T-helper 1 cell treated with Interleukin-12 subunit alpha and Interleukin-12 subunit beta and Interleukin-4 antibody, amounts not matched to agents 30 ng/mL and 1 ng/mL, for 36 hours (primary cell): ENCODE measurements at regions not wholly inside any gene's neighbourhood (a gene's known extent, or its start where the extent isn't known, plus 50 kb on each side); places are given as distances from the start of the nearest gene placed in this dataset.

ENCODE experiments used
- intact Hi-C: fragments of 100-400 bp; cut with micrococcal nuclease; formaldehyde crosslinking; loops from one replicate; pipeline ENCODE4 v1.15.1; 2024

DNA sequence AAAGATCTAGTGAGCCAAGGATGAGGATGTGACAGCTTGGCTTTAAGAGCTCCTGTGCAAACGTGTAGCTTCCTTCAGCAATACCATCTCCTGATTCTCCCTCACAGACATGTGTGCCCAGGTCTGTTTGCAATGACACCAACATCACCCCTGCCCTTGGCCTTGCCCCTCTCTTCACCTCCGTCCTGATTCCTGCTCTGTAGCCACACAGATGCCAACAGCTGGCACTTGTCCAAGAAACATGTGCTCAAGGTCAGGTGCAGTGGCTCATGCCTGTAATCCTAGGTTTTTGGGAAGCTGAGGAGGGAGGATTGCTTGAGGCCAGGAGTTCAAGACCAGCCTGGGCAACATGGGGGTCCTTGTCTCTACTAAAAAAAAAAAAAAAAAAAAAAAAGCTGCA, 103.8 kb upstream of the CRHR1 start:
- intact Hi-C loops = no loop called here

GRCh38 chr17:45681706-45682105, 102.4 kb upstream of the CRHR1 start:
- intact Hi-C loops = no loop called here

GRCh38 chr17:45686250-45686649, 97.9 kb upstream of the CRHR1 start:
- intact Hi-C loops = no loop called here

DNA sequence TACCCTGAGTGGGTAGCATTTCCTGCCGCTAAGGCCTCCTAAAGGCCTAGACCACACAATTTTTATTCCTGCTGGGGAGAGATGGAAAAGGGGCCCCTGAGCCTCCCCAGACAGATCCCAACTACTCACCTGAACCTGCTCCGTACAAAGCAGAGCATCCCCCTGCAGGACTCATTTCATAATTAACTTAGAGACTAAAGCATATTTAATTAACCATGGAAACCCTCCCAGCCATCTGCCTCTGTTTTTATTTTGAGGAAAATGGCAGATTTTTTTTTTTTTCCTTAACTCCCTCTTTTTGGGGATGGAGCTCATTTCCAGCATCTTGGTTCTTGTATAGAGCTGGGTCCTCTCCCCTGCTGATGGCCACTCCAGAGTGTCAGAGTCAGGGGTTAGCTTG, 96.5 kb upstream of the CRHR1 start:
- intact Hi-C loops = no loop called here

DNA sequence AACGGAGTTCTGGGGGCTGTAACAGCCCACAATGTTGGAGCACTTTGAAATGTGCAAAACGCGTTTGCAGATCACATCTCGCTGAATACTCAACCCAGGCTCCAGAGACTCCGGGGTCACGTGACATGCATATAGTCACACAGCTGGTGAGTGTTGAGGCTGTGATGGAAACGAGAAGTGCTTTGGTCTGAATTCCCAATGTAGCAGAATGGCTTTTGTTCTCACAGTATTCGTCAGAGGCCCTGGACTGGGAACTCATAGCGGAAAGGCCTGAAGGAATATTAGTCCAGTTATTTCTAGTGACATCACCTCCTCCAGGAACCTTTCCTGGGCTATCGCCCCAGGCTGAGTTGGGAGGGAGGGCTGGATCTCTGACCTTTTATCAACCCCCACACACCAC, 95.8 kb upstream of the CRHR1 start:
- intact Hi-C loops = no loop called here

DNA sequence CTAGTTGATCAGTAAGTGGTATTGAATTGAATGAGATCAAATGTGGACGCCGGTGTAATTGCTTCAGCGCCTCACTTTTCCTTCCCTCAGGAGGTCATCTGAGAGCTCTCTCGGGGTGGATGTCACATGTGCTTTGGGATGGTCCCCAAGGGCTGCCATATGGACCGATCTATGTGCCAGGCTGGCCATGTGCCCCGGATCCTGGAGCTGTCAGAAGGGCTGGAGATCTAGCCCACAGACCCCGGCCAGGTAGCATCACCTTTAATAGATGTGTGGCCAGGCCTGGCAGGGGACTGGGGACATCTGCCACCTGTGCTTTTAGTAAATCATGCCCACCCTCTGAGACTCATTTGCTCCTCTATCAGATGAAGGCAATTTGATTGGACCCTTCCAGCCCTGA, 95.3 kb upstream of the CRHR1 start:
- intact Hi-C loops = no loop called here

- intact Hi-C loops = no loop called here
Measured at GRCh38 chr17:45689451-45689850, 94.7 kb upstream of the CRHR1 start.

DNA sequence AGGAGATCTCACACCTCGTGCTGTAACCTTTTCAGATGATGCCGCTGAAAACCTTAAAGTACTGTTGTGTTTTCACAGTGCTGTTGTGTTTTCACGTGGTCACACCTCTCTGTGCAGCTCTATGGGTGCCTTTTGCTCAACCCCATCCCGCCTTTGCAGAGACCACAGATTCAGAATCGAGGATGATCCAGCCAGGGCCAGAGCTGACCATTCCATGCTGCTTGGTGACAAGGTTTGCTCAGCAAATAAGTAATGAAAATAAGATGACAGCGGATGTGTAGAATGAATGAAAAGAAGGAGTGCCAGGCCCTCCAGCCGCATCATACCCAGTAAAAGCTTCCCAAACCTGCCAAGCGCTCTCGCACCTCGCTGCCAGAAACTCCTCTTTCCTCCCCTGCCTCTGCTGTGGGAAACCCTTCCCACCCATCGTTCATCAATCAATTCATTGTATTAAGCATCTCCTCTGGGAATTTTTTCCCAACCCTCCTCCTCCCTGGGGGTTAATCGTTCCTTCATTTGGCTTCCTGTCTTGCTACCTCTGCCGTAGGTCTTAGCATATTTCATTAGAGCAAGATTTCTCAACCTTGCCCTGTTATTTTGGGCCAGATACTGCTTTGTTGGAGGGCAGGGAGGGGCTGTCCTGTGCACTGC, 93.4 kb upstream of the CRHR1 start:
- intact Hi-C loops = no loop called here

DNA sequence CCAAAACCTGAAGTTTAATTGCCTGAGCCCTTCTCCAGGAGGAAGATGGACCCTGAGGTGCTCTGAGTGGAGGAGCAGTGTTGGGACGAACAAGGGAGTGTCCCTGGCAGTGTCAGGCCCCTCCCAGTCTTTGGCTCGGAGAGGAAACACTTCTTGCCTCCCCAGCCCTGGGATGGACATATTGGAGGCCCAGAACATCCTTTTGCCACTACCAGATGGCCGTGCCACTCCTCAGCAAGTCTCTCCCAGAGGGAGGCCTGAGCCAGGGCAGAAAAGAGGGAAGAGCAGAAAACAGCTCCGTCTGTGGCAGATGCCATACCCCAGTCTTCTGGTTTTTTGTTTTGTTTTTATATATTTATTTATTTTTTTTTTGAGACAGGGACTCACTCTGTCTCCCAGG, 91.5 kb upstream of the CRHR1 start:
- intact Hi-C loops = no loop called here

- intact Hi-C loops = no loop called here
Measured at GRCh38 chr17:45693792-45694191, 90.3 kb upstream of the CRHR1 start.

GRCh38 chr17:45696442-45696841, 87.7 kb upstream of the CRHR1 start:
- intact Hi-C loops = no loop called here

DNA sequence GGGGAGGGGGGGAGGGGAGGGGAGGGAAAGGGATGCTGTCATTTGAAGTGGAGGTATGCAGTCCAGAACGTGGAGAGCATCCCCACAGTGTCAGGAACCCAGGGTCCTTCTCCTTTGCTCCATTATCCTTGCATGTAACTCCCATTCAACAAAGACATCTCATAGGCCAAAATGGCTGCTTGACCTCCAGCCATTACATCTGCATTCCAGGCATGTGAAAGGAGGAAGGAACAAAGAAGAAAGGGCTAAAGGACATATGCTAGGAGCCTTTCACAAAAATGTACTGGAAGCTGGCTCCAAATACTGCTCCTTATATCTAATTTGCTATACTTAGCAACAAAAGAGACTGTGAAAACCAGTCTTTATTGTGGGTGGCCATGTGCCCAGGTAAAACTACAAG, 87.0 kb upstream of the CRHR1 start:
- intact Hi-C loops = no loop called here

GRCh38 chr17:45700171-45701090, 83.7 kb upstream of the CRHR1 start:
- intact Hi-C loops = no loop called here

- intact Hi-C loops = no loop called here
Measured at GRCh38 chr17:45702666-45703266, 81.4 kb upstream of the CRHR1 start.

GRCh38 chr17:45703348-45703747, 80.8 kb upstream of the CRHR1 start:
- intact Hi-C loops = no loop called here

- intact Hi-C loops = no loop called here
Measured at GRCh38 chr17:45703806-45704205, 80.3 kb upstream of the CRHR1 start.

DNA sequence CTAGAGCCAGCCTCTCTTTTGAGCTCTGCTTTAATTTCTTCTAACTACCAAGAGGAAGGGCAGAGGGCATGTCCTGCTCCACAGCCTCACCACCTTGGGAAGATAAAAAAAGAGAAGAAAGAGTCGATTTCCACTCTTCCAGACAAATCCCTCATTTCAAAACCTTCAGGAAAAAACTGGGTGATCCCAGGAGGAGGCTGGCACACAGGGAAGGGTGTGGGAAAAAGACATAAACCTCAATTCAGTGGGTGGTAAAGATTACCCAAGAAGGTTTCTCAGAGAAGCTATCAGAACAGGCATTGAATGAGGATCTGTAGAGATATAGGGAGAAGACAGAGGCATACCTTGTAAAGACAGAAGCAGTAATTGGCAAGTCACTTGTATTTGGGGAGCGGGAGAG, 79.9 kb upstream of the CRHR1 start:
- intact Hi-C loops = no loop called here

- intact Hi-C loops = no loop called here
Measured at GRCh38 chr17:45705123-45706009, 78.8 kb upstream of the CRHR1 start.

GRCh38 chr17:45706033-45706432, 78.1 kb upstream of the CRHR1 start:
- intact Hi-C loops = no loop called here

GRCh38 chr17:45708707-45709290, 75.3 kb upstream of the CRHR1 start:
- intact Hi-C loops = no loop called here

- intact Hi-C loops = no loop called here
Measured at GRCh38 chr17:45709728-45710288, 74.3 kb upstream of the CRHR1 start.
